NB4 (cell line): ENCODE measurements at regions not wholly inside any gene's neighbourhood (a gene's known extent, or its start where the extent isn't known, plus 50 kb on each side); places are given as distances from the start of the nearest gene placed in this dataset.

Experiments used
- DNase-seq: peaks from one replicate; pipeline ENCODE4 v3.0.0; 2010; ENCODE audit warnings: low read depth
- H3K4me3 ChIP-seq: one replicate; pipeline ENCODE4 v1.5.1; 2011; ENCODE audit warnings: mild to moderate bottlenecking, low read depth, low read length, moderate library complexity
- MYC ChIP-seq: IDR thresholded peaks from 2 replicates; pipeline ENCODE4 v1.6.1; 2011; ENCODE audit warnings: low read depth, low read length
- POLR2A ChIP-seq: IDR thresholded peaks from 2 replicates; pipeline ENCODE4 v1.6.1; 2011; ENCODE audit warnings: mild to moderate bottlenecking; ENCODE audit not compliant: insufficient read length; ENCODE audit errors: extremely low read depth
- TF ChIP-seq, protein P1 (sequence below): IDR thresholded peaks from 2 replicates; pipeline ENCODE4 v1.6.1; 2011; ENCODE audit warnings: low read depth, low read length
- TF ChIP-seq, protein P2 (sequence below): IDR thresholded peaks from one replicate; pipeline ENCODE4 v1.5.1; 2012; ENCODE audit warnings: low read depth, low read length

DNA sequence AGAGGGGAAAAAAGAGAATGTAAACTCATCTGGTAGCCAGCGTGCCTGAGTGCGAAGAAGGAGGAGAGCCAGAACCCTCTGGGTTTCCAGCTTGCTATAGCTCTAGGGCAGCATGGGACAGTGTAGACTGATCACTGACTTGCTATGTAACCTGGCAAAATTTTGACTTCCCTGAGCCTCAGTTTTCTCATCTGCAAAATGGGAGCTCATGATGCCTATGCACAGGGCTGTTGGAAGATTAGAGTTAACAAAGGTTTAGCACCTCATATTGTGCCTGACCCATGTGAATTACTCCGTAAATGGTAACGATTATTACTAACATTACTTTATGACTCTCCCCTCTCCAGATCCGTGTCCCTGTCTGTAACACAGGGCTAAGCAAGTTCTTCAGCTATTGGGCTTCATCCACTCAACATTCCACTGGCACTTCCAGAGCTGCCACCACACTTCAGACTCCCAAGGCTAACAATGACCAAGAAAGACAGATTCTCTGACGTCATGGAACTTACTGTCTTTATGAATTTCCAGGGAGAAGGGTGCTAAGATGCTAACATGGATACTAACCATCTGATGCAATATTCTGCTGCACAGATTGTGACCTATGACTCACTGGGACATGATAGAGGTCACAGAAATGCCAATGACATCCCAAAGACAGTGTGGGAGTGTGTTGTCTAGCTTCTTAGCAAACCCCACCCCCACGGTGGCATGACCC, 195.2 kb downstream of the TRIM29 start:
- no peak overlapping the region for H3K4me3 ChIP-seq
- no peak for DNase-seq
- TF ChIP-seq, protein P1, sequence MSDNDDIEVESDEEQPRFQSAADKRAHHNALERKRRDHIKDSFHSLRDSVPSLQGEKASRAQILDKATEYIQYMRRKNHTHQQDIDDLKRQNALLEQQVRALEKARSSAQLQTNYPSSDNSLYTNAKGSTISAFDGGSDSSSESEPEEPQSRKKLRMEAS = no peak
- TF ChIP-seq, protein P2, sequence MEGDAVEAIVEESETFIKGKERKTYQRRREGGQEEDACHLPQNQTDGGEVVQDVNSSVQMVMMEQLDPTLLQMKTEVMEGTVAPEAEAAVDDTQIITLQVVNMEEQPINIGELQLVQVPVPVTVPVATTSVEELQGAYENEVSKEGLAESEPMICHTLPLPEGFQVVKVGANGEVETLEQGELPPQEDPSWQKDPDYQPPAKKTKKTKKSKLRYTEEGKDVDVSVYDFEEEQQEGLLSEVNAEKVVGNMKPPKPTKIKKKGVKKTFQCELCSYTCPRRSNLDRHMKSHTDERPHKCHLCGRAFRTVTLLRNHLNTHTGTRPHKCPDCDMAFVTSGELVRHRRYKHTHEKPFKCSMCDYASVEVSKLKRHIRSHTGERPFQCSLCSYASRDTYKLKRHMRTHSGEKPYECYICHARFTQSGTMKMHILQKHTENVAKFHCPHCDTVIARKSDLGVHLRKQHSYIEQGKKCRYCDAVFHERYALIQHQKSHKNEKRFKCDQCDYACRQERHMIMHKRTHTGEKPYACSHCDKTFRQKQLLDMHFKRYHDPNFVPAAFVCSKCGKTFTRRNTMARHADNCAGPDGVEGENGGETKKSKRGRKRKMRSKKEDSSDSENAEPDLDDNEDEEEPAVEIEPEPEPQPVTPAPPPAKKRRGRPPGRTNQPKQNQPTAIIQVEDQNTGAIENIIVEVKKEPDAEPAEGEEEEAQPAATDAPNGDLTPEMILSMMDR = no peak
- TF ChIP-seq POLR2A = no peak
- no peak for TF ChIP-seq MYC

DNA sequence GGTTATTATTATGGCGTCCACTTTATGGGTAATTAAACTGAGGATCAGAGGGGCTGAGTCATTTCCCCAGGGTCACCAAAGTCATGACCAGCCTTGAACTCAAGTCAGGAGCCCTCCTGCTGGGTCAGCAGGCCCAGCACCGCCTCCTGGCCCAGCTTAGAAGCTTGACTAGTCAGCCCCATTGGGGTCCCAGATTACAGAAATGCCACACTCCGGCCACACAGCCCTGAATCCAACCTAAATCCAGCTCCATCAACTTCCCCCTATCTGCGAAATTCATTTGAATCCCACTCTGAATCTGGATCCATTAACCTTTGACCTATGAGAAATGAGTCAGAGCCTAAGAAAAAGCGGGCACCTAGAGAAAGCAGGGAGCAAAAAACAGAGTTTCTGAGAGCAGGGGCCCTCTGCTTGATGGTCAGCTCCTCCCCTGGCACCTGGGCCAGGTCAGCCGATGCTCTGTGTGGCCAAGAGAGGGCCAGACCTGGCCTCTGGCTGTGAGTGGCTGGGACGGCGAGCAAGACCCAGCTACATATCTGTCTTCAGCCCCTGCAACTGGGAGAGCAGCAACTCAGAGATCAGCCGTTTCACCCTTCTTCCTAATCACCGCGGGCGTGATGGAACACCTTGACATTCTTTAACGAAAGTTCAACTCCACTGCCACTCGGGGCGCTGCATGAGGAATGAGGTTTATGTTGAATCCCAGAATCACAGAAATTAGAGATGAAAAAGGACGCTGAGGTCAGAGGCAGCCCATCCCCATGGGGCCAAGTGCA, 196.1 kb downstream of the TRIM29 start:
- TF ChIP-seq MYC (no peak), POLR2A (no peak)
- TF ChIP-seq, protein P1 = no peak
- TF ChIP-seq, protein P2 = no peak
- DNase-seq = no peak

DNA sequence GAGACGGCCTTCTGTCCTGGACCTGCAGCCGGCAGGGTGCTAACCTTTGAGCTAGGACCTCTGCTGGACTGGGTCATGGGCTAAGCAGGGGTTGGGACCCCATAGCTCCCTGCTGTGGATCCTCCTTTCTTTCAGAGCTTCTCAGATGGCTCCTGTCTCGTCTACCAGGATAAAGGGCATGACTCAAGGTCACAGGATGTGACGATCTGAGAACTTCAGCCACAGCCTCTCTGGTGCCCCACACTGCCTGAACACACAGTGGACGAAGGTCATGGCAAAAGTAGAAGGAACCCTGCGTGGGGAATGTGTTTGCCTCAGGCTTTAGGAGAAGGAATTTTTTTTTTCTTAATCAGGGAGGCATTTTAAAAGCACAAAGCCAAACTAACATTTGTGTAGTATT, 196.7 kb downstream of the TRIM29 start:
- no peak overlapping the region for H3K4me3 ChIP-seq
- DNase-seq = no peak
- TF ChIP-seq MYC = no peak
- no peak for TF ChIP-seq POLR2A
- TF ChIP-seq, protein P2 = no peak
- TF ChIP-seq, protein P1 = no peak

More for the DNA sequence above, 196.1 kb downstream of the TRIM29 start:
- no peak overlapping the region for H3K4me3 ChIP-seq

DNA sequence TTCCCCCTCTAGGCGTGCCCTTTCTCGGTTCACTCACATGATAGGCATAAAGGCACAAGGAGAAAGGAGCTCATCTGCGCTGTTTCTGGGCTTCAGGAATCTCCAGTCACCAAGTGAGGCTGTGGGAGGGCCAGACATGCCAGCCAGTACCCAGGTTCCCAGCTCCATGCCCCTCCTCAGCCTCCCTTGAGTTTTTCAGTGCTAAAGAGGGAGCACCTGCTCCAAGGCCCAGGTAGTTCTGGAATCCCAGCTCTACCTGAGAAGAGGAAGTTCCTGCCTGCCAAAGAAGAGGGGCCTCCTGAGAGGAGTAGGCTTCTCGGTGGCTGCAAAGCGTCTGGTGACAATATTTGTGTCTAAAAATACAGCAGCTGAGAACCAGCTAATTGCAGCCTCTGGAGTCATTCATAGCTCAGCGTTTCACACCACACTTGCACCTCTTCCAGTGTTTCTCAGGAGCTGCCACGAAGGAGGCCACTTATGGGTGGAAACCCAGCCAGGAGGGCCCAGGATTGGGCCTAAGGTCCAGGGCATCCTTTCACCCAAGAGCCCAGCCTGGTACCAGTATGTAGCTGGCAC, 197.4 kb downstream of the TRIM29 start:
- DNase-seq = no peak
- H3K4me3 ChIP-seq = no peak overlapping the region
- TF ChIP-seq, protein P1 = no peak
- TF ChIP-seq, protein P2 = no peak
- no peak for TF ChIP-seq MYC
- no peak for TF ChIP-seq POLR2A

DNA sequence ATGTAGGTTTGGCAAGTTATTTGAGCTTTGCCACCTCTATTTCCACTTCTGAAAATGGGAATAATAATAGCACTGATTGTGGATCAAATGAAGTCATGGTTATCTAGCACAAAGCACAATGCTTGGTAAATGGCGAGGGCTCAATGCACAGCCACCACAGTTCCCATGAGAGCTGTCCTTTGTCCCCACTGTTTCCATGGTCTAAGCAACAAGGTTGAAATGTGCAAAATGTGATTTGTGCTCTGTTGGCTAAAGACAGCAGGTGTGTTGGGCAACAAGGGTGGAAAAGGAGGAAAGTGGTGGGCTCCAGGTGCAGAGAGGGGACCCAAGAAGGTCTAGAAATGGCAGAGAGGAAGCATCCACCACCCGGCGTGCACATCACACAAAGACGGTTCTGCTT, 200.5 kb downstream of the TRIM29 start:
- TF ChIP-seq, protein P1 = no peak
- TF ChIP-seq, protein P2 = no peak
- TF ChIP-seq POLR2A = no peak
- no peak for TF ChIP-seq MYC
- no peak for DNase-seq
- H3K4me3 ChIP-seq = no peak overlapping the region
